RWPE1 (cell line): ENCODE measurements at regions not wholly inside any gene's neighbourhood (a gene's known extent, or its start where the extent isn't known, plus 50 kb on each side); places are given as distances from the start of the nearest gene placed in this dataset.

Experiments
- CTCF ChIA-PET: fragments of 350-600 bp; sonication (Branson Sonifier 250); formaldehyde crosslinking; extraction: SDS; loops from one replicate; lab custom pipeline; 2021; lab: Yijun Ruan, JAX
- POLR2A ChIA-PET: fragments of 400-600 bp; formaldehyde crosslinking; extraction: SDS; loops from one replicate; lab custom pipeline; 2020; ENCODE audit warnings: antibody characterized with exemption; ENCODE audit not compliant: low non-redundant PET; lab: Yijun Ruan, JAX
- DNase-seq: peaks from one replicate; pipeline ENCODE4 v3.0.0; 2012; ENCODE audit warnings: low spot score
- H3K27ac ChIP-seq: fragments of 450-650 bp; 2 replicates; pipeline ENCODE4 v1.5.1; 2017
- CTCF ChIP-seq: fragments of 450-650 bp; conservative IDR thresholded peaks from 2 replicates; pipeline ENCODE4 v1.5.1; 2017; ENCODE audit warnings: low read depth, mild to moderate bottlenecking

- ChIA-PET CTCF (interaction anchor here (0.7 kb wide), 1 partner anchor 555 kb away, joined by 3 read pairs; no protein-coding TSS in a partner anchor), POLR2A (no interaction called here)
Observed at GRCh38 chr10:107978455-107978854, 813.9 kb upstream of the SORCS1 start.

GRCh38 chr10:107971973-107972372, 807.5 kb upstream of the SORCS1 start:
- no peak overlapping the region for H3K27ac ChIP-seq
- ChIA-PET POLR2A (no interaction called here), CTCF (no interaction called here)
- no peak for TF ChIP-seq CTCF
- peak; percentile 94 for DNase-seq

More at GRCh38 chr10:107978455-107978854, 813.9 kb upstream of the SORCS1 start:
- DNase-seq, result no peak
- TF ChIP-seq CTCF, result no peak
- H3K27ac ChIP-seq, result no peak overlapping the region

- DNase-seq, result peak; percentile 74
- CTCF ChIA-PET, result no interaction called here
- H3K27ac ChIP-seq, result no peak overlapping the region
- POLR2A ChIA-PET, result no interaction called here
- TF ChIP-seq CTCF, result no peak
Observed at GRCh38 chr10:107971411-107971810, 806.9 kb upstream of the SORCS1 start.

GRCh38 chr10:107970512-107970911, 806.0 kb upstream of the SORCS1 start:
- no peak overlapping the region; the same call in 1 of the 2 replicates for H3K27ac ChIP-seq
- TF ChIP-seq CTCF, result no peak
- DNase-seq, result no peak
- CTCF ChIA-PET, result interaction anchor here (0.6 kb wide), 1 partner anchor 45 kb away, joined by 5 read pairs; no protein-coding TSS in a partner anchor
- POLR2A ChIA-PET, result no interaction called here

GRCh38 chr10:107969936-107970335, 805.4 kb upstream of the SORCS1 start:
- POLR2A ChIA-PET, result no interaction called here
- CTCF ChIA-PET, result interaction anchor here (0.6 kb wide), 1 partner anchor 44 kb away, joined by 5 read pairs; no protein-coding TSS in a partner anchor
- TF ChIP-seq CTCF, result no peak
- H3K27ac ChIP-seq, result no peak overlapping the region
- DNase-seq, result no peak

GRCh38 chr10:107966826-107967225, 802.3 kb upstream of the SORCS1 start:
- ChIA-PET CTCF (interaction anchor here (0.6 to 0.7 kb wide), 2 partner anchors 31 to 564 kb away, joined by 3 to 4 read pairs; no protein-coding TSS in a partner anchor), POLR2A (no interaction called here)
- TF ChIP-seq CTCF, result no peak
- no peak for DNase-seq
- no peak overlapping the region for H3K27ac ChIP-seq
